ENCODE measurements at regions not wholly inside any gene's neighbourhood (a gene's known extent, or its start where the extent isn't known, plus 50 kb on each side); places are given as distances from the start of the nearest gene placed in this dataset.

DNA sequence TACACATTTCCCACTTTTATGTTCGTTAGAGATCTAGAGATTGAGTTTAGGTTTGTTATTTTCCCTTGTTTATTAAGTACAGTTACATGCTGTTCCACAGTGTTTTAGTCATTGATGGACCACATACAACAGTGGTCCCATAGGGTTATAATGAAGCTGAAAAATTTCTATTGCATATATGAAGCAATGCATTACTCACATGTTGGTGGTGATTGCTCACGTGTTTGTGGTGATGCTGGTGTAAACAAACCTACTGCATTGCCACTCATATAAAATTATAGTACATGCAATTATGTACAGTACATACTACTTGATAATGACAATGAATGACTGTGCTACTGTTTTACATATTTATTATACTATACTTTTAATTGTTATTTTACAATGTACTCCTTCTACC is 51.0 kb upstream of the NXPH2 start:
- Mint-ChIP-seq H3K4me1 (ENCODE audit: low read depth) (no peaks in the 10 kb centered on the region), H3K27me3 (ENCODE audit: low read depth) (no peaks in the 10 kb centered on the region), H3K4me3 (no peak overlapping the region), H3K36me3 (ENCODE audit: low read depth) (no peaks in the 10 kb centered on the region), H3K9me3 (ENCODE audit: insufficient read depth) (no peaks in the 10 kb centered on the region), H3K27ac (no peak overlapping the region)
- ChIA-PET POLR2A (no interaction called here), CTCF (interaction anchor here (0.5 kb wide), 1 partner anchor 149 kb away, joined by 3 read pairs; no protein-coding TSS in a partner anchor)
- no peak for ATAC-seq
- DNase-seq, result no peak

DNA sequence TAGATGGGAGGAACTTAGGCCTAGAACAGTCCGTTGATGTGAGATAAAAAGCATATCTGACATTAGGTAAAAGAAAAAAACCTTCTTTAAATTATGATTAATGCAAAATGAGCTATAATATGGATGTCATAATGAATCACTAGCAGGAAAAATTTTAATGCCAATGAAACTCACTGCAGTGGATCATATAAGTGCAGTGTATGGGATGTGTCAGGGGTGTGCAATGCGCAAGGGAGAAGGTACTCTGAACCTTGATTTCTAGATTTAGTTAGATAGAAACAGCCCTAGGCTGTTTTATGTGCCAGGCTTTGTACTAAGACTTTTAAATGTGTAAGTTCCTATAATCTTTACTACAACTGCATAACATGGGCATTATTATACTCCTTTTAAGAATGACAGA is 50.4 kb upstream of the NXPH2 start:
- ATAC-seq (no peak), DNase-seq (no peak)
- CTCF ChIA-PET, result no interaction called here

More for the DNA sequence above, 50.4 kb upstream of the NXPH2 start:
- no peaks in the 10 kb centered on the region for H3K9me3 Mint-ChIP-seq (ENCODE audit: insufficient read depth)
- H3K27me3 Mint-ChIP-seq (ENCODE audit: low read depth), result no peaks in the 10 kb centered on the region
- no peak overlapping the region for H3K4me3 Mint-ChIP-seq
- no peak overlapping the region for H3K27ac Mint-ChIP-seq
- POLR2A ChIA-PET, result no interaction called here
- H3K4me1 Mint-ChIP-seq (ENCODE audit: low read depth), result no peaks in the 10 kb centered on the region
- no peaks in the 10 kb centered on the region for H3K36me3 Mint-ChIP-seq (ENCODE audit: low read depth)
